Testis (tissue), 2 donors: ENCODE measurements at regions not wholly inside any gene's neighbourhood (a gene's known extent, or its start where the extent isn't known, plus 50 kb on each side); places are given as distances from the start of the nearest gene placed in this dataset.

ENCODE experiments used
- CTCF ChIP-seq, 3 experiments: fragments of 450-650 bp in 2 of 3; fragments of 200-600 bp in 1 of 3; sonication (generic) in 1 of 3; IDR thresholded peaks; one replicate each; pipeline ENCODE4 v1.5.1; 2016 to 2019; ENCODE audit warnings: antibody characterized with exemption in 3 of 3, mild to moderate bottlenecking in 2 of 3, moderate library complexity in 1 of 3
- POLR2A ChIP-seq: fragments of 450-650 bp; IDR thresholded peaks from one replicate; pipeline ENCODE4 v1.6.1; 2017; ENCODE audit warnings: antibody characterized with exemption, mild to moderate bottlenecking, moderate library complexity

- no peak for TF ChIP-seq CTCF (IDR thresholded peaks at IDR 0.05)
- no peak for TF ChIP-seq POLR2A
These were observed 126.0 kb upstream of the B3GALT2 start for GRCh38 chr1:193312432-193312831.
